ENCODE measurements at regions not wholly inside any gene's neighbourhood (a gene's known extent, or its start where the extent isn't known, plus 50 kb on each side); places are given as distances from the start of the nearest gene placed in this dataset.

DNA sequence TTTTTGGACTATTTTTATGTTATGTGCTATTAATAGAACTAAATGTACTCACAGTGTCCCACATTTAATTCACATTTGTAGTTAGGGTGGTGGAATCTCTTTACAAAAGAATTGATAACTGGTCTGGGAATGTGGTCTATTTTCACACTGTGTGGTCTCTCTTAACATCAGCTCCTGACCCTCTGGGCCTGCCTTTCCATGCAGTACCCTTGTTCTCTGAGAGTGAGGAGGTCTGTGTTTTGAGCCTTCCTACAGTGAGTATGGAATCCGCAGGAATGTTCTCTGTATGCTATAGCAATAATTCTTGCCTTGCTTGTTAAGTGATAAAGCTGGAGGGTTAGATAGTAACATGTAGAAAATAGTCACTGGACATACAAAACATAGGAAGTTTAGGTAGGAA is 717.3 kb upstream of the POU3F2 start:
- no peak overlapping the region for H3K27ac Mint-ChIP-seq
- H3K4me3 Mint-ChIP-seq: no peak overlapping the region
- H3K4me1 Mint-ChIP-seq (ENCODE audit: unreplicated experiment): no peaks in the 10 kb centered on the region
- DNase-seq (ENCODE audit: extremely low spot score, unreplicated experiment): no peak
- no peaks in the 10 kb centered on the region for H3K27me3 Mint-ChIP-seq
- TF ChIP-seq, protein P1, sequence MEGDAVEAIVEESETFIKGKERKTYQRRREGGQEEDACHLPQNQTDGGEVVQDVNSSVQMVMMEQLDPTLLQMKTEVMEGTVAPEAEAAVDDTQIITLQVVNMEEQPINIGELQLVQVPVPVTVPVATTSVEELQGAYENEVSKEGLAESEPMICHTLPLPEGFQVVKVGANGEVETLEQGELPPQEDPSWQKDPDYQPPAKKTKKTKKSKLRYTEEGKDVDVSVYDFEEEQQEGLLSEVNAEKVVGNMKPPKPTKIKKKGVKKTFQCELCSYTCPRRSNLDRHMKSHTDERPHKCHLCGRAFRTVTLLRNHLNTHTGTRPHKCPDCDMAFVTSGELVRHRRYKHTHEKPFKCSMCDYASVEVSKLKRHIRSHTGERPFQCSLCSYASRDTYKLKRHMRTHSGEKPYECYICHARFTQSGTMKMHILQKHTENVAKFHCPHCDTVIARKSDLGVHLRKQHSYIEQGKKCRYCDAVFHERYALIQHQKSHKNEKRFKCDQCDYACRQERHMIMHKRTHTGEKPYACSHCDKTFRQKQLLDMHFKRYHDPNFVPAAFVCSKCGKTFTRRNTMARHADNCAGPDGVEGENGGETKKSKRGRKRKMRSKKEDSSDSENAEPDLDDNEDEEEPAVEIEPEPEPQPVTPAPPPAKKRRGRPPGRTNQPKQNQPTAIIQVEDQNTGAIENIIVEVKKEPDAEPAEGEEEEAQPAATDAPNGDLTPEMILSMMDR (conservative IDR thresholded peaks at IDR 0.05): no peak
- no peaks in the 10 kb centered on the region for H3K36me3 Mint-ChIP-seq
- no peaks in the 10 kb centered on the region for H3K9me3 Mint-ChIP-seq

- Mint-ChIP-seq H3K4me1 (ENCODE audit: unreplicated experiment) (no peaks in the 10 kb centered on the region), H3K27me3 (no peaks in the 10 kb centered on the region)
These were observed 715.9 kb upstream of the POU3F2 start for GRCh38 chr6:98118397-98119045.

GRCh38 chr6:98124171-98124570 is 710.2 kb upstream of the POU3F2 start:
- H3K4me1 Mint-ChIP-seq (ENCODE audit: unreplicated experiment): no peaks in the 10 kb centered on the region
- no peak overlapping the region for H3K4me3 Mint-ChIP-seq
- TF ChIP-seq, protein P1 (conservative IDR thresholded peaks at IDR 0.05): no peak
- H3K27me3 Mint-ChIP-seq: peaks cover 9% of the 10 kb centered on the region
- H3K9me3 Mint-ChIP-seq: no peaks in the 10 kb centered on the region
- no peak for DNase-seq (ENCODE audit: extremely low spot score, unreplicated experiment)
- H3K27ac Mint-ChIP-seq: no peak overlapping the region
- H3K36me3 Mint-ChIP-seq: no peaks in the 10 kb centered on the region

More at GRCh38 chr6:98118397-98119045, 715.9 kb upstream of the POU3F2 start:
- TF ChIP-seq, protein P1 (conservative IDR thresholded peaks at IDR 0.05): no peak
- no peak overlapping the region for H3K4me3 Mint-ChIP-seq
- no peaks in the 10 kb centered on the region for H3K9me3 Mint-ChIP-seq
- no peak for DNase-seq (ENCODE audit: extremely low spot score, unreplicated experiment)
- no peaks in the 10 kb centered on the region for H3K36me3 Mint-ChIP-seq
- no peak overlapping the region for H3K27ac Mint-ChIP-seq

DNA sequence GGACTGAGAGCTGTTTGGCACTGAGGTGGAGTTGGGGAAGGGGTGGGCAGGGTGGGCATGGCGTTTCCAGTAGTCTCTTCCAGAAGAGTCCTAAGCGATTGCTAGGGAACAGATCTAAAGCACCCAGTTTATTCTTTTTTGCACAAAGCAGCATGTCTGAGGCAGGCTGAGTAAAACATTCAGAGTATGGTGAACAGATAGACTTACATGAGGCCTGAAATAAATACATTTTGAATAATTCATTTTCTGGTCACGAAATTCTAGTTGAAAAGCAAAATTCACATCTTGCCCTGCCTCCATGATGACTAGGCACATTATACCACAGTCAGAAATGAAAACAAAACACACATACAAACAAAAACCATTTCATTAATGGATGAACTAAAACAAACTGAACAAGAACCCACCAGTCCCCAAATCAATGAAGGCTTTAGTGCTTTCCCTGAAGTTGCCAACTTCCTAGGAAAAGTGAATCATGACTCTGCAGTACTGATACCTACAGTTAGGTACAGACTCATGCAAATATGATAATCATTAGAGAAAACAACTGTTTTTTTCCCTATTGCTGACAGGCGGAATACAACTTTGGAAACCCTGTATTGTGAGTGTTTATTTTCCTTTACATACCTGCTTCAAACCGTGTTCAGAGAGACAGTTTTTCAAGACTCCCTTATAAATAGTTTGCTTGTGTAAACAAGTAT is 702.9 kb upstream of the POU3F2 start:
- TF ChIP-seq, protein P1 (conservative IDR thresholded peaks at IDR 0.05): no peak
- H3K9me3 Mint-ChIP-seq: no peaks in the 10 kb centered on the region
- H3K4me3 Mint-ChIP-seq: no peak overlapping the region
- H3K27ac Mint-ChIP-seq: no peak overlapping the region
- H3K27me3 Mint-ChIP-seq: peaks cover 9% of the 10 kb centered on the region
- DNase-seq (ENCODE audit: extremely low spot score, unreplicated experiment): no peak
- H3K4me1 Mint-ChIP-seq (ENCODE audit: unreplicated experiment): no peaks in the 10 kb centered on the region
- H3K36me3 Mint-ChIP-seq: no peaks in the 10 kb centered on the region

GRCh38 chr6:98136333-98136732 is 698.0 kb upstream of the POU3F2 start:
- Mint-ChIP-seq H3K36me3 (no peaks in the 10 kb centered on the region), H3K27ac (no peak overlapping the region), H3K9me3 (no peaks in the 10 kb centered on the region), H3K27me3 (no peaks in the 10 kb centered on the region), H3K4me3 (no peak overlapping the region), H3K4me1 (ENCODE audit: unreplicated experiment) (peaks cover 6% of the 10 kb centered on the region)
- DNase-seq (ENCODE audit: extremely low spot score, unreplicated experiment): no peak
- TF ChIP-seq, protein P1 (conservative IDR thresholded peaks at IDR 0.05): no peak

Measured in type B pancreatic cell (in vitro differentiated cells).